ENCODE measurements at regions not wholly inside any gene's neighbourhood (a gene's known extent, or its start where the extent isn't known, plus 50 kb on each side); places are given as distances from the start of the nearest gene placed in this dataset.
"Not testable (repeated sequence)": the region's sequence is repeated elsewhere in the genome, so short reads cannot be mapped to it uniquely, and the experiment has no call there.

DNA sequence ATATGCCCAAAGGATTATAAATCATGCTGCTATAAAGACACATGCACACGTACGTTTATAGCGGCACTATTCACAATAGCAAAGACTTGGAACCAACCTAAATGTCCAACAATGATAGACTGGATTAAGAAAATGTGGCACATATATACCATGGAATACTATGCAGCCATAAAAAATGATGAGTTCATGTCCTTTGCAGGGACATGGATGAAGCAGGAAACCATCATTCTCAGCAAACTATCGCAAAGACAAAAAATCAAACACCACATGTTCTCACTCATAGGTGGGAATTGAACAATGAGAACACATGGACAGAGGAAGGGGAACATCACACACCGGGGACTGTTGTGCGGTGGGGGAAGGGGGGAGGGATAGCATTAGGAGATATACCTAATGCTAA lies 51.3 kb upstream of the CD163 start:
- H3K27me3 ChIP-seq (ENCODE audit: control insufficient read depth in 3 of 3, insufficient read depth in 3 of 3, low read length in 3 of 3); H3K4me3 ChIP-seq (ENCODE audit: low read length in 3 of 3); H3K9me3 ChIP-seq (ENCODE audit: control insufficient read depth in 3 of 3, low read length in 3 of 3); H3K27ac ChIP-seq (ENCODE audit: low read depth, low read length); H3K36me3 ChIP-seq (ENCODE audit: control insufficient read depth in 3 of 3, insufficient read depth in 3 of 3, low read length in 3 of 3); H3K4me1 ChIP-seq (ENCODE audit: control insufficient read depth in 3 of 3, insufficient read depth in 3 of 3, low read length in 3 of 3); H3K9ac ChIP-seq (ENCODE audit: low read depth in 1 of 3, low read length in 3 of 3): not testable (repeated sequence)
